Liver (tissue), 3 donors: ENCODE measurements at regions not wholly inside any gene's neighbourhood (a gene's known extent, or its start where the extent isn't known, plus 50 kb on each side); places are given as distances from the start of the nearest gene placed in this dataset.

Experiments
- EGR1 ChIP-seq, 2 donors: IDR thresholded peaks; 2 replicates each; pipeline ENCODE4 v1.6.1; 2016 to 2018; ENCODE audit warnings: antibody characterized with exemption in 2 of 2, low read depth in 2 of 2
- GABPA ChIP-seq, 2 donors: IDR thresholded peaks in 1 of 2; conservative IDR thresholded peaks in 1 of 2; 2 replicates each; pipeline ENCODE4 v1.6.1; 2016; ENCODE audit warnings: antibody characterized with exemption in 2 of 2, mild to moderate bottlenecking in 1 of 2, moderate library complexity in 1 of 2
- HNF4A ChIP-seq, 2 donors: conservative IDR thresholded peaks; 2 replicates each; pipeline ENCODE4 v1.6.1; 2016; ENCODE audit warnings: antibody characterized with exemption in 2 of 2, mild to moderate bottlenecking in 2 of 2
- HNF4G ChIP-seq: IDR thresholded peaks from 2 replicates; pipeline ENCODE4 v1.6.1; 2016; ENCODE audit warnings: antibody characterized with exemption
- JUND ChIP-seq, 2 donors: IDR thresholded peaks; 2 replicates each; pipeline ENCODE4 v1.6.1; 2016; ENCODE audit warnings: antibody characterized with exemption in 2 of 2
- RAD21 ChIP-seq, 2 donors: IDR thresholded peaks; 2 replicates each; pipeline ENCODE4 v1.6.1; 2016; ENCODE audit warnings: antibody characterized with exemption in 2 of 2, mild to moderate bottlenecking in 2 of 2
- RXRA ChIP-seq, 2 donors: IDR thresholded peaks; 2 replicates each; pipeline ENCODE4 v1.6.1; 2017 to 2018; ENCODE audit warnings: antibody characterized with exemption in 2 of 2, mild to moderate bottlenecking in 1 of 2
- SP1 ChIP-seq: IDR thresholded peaks from 2 replicates; pipeline ENCODE4 v1.6.1; 2018; ENCODE audit warnings: antibody characterized with exemption, mild to moderate bottlenecking
- TAF1 ChIP-seq: conservative IDR thresholded peaks from 2 replicates; pipeline ENCODE4 v1.6.1; 2016; ENCODE audit warnings: antibody characterized with exemption, mild to moderate bottlenecking
- YY1 ChIP-seq: IDR thresholded peaks from 2 replicates; pipeline ENCODE4 v1.6.1; 2016; ENCODE audit warnings: antibody characterized with exemption, mild to moderate bottlenecking
- TF ChIP-seq, protein P1 (sequence below): fragments of 150-350 bp; IDR thresholded peaks from 2 replicates; pipeline ENCODE4 v1.5.1; 2017; ENCODE audit warnings: improper control_type of control experiment, low read depth, low read length; ENCODE audit not compliant: missing input control
- TF ChIP-seq, protein P2 (sequence below): IDR thresholded peaks from 2 replicates; pipeline ENCODE4 v1.6.1; 2016; ENCODE audit warnings: antibody characterized with exemption, mild to moderate bottlenecking
- TF ChIP-seq, protein P3 (sequence below): IDR thresholded peaks from 2 replicates; pipeline ENCODE4 v1.6.1; 2016; ENCODE audit warnings: antibody characterized with exemption
- TF ChIP-seq, protein P4 (sequence below): IDR thresholded peaks from 2 replicates; pipeline ENCODE4 v1.6.1; 2016; ENCODE audit warnings: antibody characterized with exemption
- donor health status: healthy.
- donor health status: healthy.

DNA sequence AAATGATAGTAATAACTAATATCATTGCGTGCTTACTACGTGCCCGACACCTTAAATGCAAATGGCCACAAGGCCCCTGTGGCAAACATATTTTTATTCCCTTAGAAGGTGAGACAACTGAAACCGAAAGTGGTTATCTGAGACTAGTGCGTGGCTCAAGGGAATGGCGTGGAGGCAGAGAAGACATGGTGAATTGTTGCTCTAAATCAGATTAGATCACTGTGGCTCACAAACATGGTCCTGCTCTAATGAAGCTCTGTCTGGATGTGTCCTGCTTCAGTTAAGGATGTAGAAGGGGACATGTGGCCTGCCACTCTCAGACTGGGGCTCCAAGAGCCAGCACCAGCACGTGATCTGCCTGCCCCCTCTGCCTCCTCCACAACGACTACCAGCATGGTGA lies 124.2 kb upstream of the GMDS start:
- TF ChIP-seq, protein P1, sequence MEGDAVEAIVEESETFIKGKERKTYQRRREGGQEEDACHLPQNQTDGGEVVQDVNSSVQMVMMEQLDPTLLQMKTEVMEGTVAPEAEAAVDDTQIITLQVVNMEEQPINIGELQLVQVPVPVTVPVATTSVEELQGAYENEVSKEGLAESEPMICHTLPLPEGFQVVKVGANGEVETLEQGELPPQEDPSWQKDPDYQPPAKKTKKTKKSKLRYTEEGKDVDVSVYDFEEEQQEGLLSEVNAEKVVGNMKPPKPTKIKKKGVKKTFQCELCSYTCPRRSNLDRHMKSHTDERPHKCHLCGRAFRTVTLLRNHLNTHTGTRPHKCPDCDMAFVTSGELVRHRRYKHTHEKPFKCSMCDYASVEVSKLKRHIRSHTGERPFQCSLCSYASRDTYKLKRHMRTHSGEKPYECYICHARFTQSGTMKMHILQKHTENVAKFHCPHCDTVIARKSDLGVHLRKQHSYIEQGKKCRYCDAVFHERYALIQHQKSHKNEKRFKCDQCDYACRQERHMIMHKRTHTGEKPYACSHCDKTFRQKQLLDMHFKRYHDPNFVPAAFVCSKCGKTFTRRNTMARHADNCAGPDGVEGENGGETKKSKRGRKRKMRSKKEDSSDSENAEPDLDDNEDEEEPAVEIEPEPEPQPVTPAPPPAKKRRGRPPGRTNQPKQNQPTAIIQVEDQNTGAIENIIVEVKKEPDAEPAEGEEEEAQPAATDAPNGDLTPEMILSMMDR = no peak
- TF ChIP-seq, protein P2, sequence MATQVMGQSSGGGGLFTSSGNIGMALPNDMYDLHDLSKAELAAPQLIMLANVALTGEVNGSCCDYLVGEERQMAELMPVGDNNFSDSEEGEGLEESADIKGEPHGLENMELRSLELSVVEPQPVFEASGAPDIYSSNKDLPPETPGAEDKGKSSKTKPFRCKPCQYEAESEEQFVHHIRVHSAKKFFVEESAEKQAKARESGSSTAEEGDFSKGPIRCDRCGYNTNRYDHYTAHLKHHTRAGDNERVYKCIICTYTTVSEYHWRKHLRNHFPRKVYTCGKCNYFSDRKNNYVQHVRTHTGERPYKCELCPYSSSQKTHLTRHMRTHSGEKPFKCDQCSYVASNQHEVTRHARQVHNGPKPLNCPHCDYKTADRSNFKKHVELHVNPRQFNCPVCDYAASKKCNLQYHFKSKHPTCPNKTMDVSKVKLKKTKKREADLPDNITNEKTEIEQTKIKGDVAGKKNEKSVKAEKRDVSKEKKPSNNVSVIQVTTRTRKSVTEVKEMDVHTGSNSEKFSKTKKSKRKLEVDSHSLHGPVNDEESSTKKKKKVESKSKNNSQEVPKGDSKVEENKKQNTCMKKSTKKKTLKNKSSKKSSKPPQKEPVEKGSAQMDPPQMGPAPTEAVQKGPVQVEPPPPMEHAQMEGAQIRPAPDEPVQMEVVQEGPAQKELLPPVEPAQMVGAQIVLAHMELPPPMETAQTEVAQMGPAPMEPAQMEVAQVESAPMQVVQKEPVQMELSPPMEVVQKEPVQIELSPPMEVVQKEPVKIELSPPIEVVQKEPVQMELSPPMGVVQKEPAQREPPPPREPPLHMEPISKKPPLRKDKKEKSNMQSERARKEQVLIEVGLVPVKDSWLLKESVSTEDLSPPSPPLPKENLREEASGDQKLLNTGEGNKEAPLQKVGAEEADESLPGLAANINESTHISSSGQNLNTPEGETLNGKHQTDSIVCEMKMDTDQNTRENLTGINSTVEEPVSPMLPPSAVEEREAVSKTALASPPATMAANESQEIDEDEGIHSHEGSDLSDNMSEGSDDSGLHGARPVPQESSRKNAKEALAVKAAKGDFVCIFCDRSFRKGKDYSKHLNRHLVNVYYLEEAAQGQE = no peak
- TF ChIP-seq HNF4A (conservative IDR thresholded peaks at IDR 0.05) (no peak), TAF1 (no peak), EGR1 (IDR thresholded peaks at IDR 0.05; ENCODE audit: low read depth in 2 of 2) (no peak), GABPA (IDR thresholded peaks at IDR 0.05 in 1 of 2, conservative IDR thresholded peaks at IDR 0.05 in 1 of 2) (no peak), HNF4G (no peak), JUND (IDR thresholded peaks at IDR 0.05) (no peak), RXRA (IDR thresholded peaks at IDR 0.05) (no peak), YY1 (no peak), SP1 (no peak), RAD21 (IDR thresholded peaks at IDR 0.05) (no peak)
- TF ChIP-seq, protein P3, sequence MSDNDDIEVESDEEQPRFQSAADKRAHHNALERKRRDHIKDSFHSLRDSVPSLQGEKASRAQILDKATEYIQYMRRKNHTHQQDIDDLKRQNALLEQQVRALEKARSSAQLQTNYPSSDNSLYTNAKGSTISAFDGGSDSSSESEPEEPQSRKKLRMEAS = no peak
- TF ChIP-seq, protein P4, sequence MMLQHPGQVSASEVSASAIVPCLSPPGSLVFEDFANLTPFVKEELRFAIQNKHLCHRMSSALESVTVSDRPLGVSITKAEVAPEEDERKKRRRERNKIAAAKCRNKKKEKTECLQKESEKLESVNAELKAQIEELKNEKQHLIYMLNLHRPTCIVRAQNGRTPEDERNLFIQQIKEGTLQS = no peak
